ENCODE measurements at regions not wholly inside any gene's neighbourhood (a gene's known extent, or its start where the extent isn't known, plus 50 kb on each side); places are given as distances from the start of the nearest gene placed in this dataset.

DNA sequence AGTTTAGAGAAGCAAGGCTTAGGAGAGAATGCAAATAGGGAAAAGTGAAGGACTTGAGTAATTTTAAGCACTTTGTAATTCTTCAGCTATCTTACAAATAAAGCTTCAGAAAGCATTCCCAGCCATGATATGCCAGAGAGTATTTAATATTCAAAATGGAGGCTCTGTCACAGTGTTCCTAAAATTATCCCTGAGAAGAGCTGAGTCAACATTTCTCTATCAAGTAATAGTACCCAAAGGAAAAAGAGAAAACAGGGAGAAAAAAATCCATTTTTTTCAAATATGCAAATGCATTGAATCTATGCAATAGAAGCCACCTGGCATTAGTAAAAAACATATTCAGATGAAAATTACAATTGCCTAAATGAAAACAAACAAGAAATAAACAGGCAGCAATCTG is 392.6 kb upstream of the FAM174A start:
- Histone ChIP-seq H3K36me3 (replicated peaks in 1 of 2; ENCODE audit: control insufficient read depth in 1 of 2, insufficient read depth in 2 of 2, low read length in 1 of 2) (no peaks in the 10 kb centered on the region), H3K4me1 (ENCODE audit: control insufficient read depth in 1 of 2, insufficient read depth in 2 of 2, low read depth in 1 of 2, low read length in 1 of 2) (no peaks in the 10 kb centered on the region), H3K9me3 (no peaks in the 10 kb centered on the region), H3K27ac (ENCODE audit: low read depth in 2 of 2, low read length in 1 of 2) (no peak overlapping the region), H3K4me3 (ENCODE audit: low read depth in 2 of 2, low read length in 1 of 2) (no peak overlapping the region), H3K9me2 (no peaks in the 10 kb centered on the region), H2AFZ (ENCODE audit: low read depth) (no peak overlapping the region), H3K79me2 (ENCODE audit: insufficient read depth) (no peaks in the 10 kb centered on the region), H3K4me2 (no peak overlapping the region), H3K27me3 (ENCODE audit: insufficient read depth) (no peaks in the 10 kb centered on the region), H4K20me1 (ENCODE audit: insufficient read depth) (no peaks in the 10 kb centered on the region), H3K9ac (no peak overlapping the region), H3F3A (replicated peaks; ENCODE audit: insufficient read depth) (no peaks in the 10 kb centered on the region)
- ChIA-PET POLR2A (no interaction called here), CTCF (no interaction called here)
- no peak for DNase-seq
- no peak for TF ChIP-seq RXRA (IDR thresholded peaks at IDR 0.05; ENCODE audit: borderline replicate concordance, low read depth)
- no peak for TF ChIP-seq FOSL2 (IDR thresholded peaks at IDR 0.05; ENCODE audit: borderline replicate concordance, low read depth)
- TF ChIP-seq YY1 (IDR thresholded peaks at IDR 0.05; ENCODE audit: low read depth), result no peak
- no peak for TF ChIP-seq JUND (IDR thresholded peaks at IDR 0.05)
- TF ChIP-seq ELF1 (IDR thresholded peaks at IDR 0.05), result no peak
- no peak for TF ChIP-seq FOXM1 (IDR thresholded peaks at IDR 0.05; ENCODE audit: low read depth)
- no peak for TF ChIP-seq NFIC (IDR thresholded peaks at IDR 0.05; ENCODE audit: borderline replicate concordance)
- TF ChIP-seq, protein P1, sequence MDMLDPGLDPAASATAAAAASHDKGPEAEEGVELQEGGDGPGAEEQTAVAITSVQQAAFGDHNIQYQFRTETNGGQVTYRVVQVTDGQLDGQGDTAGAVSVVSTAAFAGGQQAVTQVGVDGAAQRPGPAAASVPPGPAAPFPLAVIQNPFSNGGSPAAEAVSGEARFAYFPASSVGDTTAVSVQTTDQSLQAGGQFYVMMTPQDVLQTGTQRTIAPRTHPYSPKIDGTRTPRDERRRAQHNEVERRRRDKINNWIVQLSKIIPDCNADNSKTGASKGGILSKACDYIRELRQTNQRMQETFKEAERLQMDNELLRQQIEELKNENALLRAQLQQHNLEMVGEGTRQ (IDR thresholded peaks at IDR 0.05; ENCODE audit: borderline replicate concordance, low read depth, low read length), result no peak
- no peak for TF ChIP-seq TAF1 (IDR thresholded peaks at IDR 0.05; ENCODE audit: borderline replicate concordance, low read depth, low read length)
- no peak for TF ChIP-seq MEF2A (IDR thresholded peaks at IDR 0.05; ENCODE audit: borderline replicate concordance, low read depth)
- TF ChIP-seq MXI1 (IDR thresholded peaks at IDR 0.05; ENCODE audit: low read depth, low read length), result no peak
- no peak for TF ChIP-seq TCF12 (IDR thresholded peaks at IDR 0.05)
- no peak for TF ChIP-seq NRF1 (IDR thresholded peaks at IDR 0.05; ENCODE audit: low read depth, low read length)
- TF ChIP-seq, protein P2, sequence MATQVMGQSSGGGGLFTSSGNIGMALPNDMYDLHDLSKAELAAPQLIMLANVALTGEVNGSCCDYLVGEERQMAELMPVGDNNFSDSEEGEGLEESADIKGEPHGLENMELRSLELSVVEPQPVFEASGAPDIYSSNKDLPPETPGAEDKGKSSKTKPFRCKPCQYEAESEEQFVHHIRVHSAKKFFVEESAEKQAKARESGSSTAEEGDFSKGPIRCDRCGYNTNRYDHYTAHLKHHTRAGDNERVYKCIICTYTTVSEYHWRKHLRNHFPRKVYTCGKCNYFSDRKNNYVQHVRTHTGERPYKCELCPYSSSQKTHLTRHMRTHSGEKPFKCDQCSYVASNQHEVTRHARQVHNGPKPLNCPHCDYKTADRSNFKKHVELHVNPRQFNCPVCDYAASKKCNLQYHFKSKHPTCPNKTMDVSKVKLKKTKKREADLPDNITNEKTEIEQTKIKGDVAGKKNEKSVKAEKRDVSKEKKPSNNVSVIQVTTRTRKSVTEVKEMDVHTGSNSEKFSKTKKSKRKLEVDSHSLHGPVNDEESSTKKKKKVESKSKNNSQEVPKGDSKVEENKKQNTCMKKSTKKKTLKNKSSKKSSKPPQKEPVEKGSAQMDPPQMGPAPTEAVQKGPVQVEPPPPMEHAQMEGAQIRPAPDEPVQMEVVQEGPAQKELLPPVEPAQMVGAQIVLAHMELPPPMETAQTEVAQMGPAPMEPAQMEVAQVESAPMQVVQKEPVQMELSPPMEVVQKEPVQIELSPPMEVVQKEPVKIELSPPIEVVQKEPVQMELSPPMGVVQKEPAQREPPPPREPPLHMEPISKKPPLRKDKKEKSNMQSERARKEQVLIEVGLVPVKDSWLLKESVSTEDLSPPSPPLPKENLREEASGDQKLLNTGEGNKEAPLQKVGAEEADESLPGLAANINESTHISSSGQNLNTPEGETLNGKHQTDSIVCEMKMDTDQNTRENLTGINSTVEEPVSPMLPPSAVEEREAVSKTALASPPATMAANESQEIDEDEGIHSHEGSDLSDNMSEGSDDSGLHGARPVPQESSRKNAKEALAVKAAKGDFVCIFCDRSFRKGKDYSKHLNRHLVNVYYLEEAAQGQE (IDR thresholded peaks at IDR 0.05; ENCODE audit: low read depth, low read length), result no peak
- TF ChIP-seq, protein P3, sequence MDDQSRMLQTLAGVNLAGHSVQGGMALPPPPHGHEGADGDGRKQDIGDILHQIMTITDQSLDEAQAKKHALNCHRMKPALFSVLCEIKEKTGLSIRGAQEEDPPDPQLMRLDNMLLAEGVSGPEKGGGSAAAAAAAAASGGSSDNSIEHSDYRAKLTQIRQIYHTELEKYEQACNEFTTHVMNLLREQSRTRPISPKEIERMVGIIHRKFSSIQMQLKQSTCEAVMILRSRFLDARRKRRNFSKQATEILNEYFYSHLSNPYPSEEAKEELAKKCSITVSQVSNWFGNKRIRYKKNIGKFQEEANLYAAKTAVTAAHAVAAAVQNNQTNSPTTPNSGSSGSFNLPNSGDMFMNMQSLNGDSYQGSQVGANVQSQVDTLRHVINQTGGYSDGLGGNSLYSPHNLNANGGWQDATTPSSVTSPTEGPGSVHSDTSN (IDR thresholded peaks at IDR 0.05), result no peak

DNA sequence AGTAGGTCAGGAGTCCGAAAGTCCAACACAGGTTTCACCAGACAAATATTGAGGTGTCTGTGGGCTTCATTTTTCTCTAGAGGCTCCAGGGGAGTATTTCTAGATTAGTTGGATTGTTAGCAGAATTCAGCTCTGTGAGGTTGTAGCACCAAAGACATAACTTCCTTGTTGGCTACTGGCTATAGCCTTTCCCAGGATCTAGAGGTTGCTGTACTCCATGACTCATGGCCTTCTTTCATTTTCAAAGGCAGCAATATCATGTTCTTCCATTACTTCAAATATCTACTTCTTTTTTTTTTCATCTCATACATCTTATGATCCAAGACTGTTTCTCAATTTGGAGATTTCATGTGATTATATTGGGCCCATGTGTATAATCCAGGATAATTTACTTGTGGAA is 404.0 kb upstream of the FAM174A start:
- WGBS (ENCODE audit: low lambda C conversion rate), result 7% methylated on average over 1 of the region's 1 CpG
- H3K9me2 ChIP-seq, result no peaks in the 10 kb centered on the region
- CTCF ChIA-PET, result no interaction called here
- no peak overlapping the region for H3K27ac ChIP-seq (ENCODE audit: low read depth in 2 of 2, low read length in 1 of 2)
- no peak overlapping the region for H3K4me3 ChIP-seq (ENCODE audit: low read depth in 2 of 2, low read length in 1 of 2)
- H3F3A ChIP-seq (replicated peaks; ENCODE audit: insufficient read depth), result no peaks in the 10 kb centered on the region
- no peaks in the 10 kb centered on the region for H3K27me3 ChIP-seq (ENCODE audit: insufficient read depth)
- POLR2A ChIA-PET, result no interaction called here
- no peak overlapping the region for H2AFZ ChIP-seq (ENCODE audit: low read depth)
- H3K9me3 ChIP-seq, result no peaks in the 10 kb centered on the region
- H3K79me2 ChIP-seq (ENCODE audit: insufficient read depth), result no peaks in the 10 kb centered on the region
- no peak for TF ChIP-seq EZH2phosphoT487 (IDR thresholded peaks at IDR 0.05; ENCODE audit: borderline replicate concordance, low read depth)
- TF ChIP-seq YY1 (IDR thresholded peaks at IDR 0.05; ENCODE audit: low read depth), result no peak
- no peak for TF ChIP-seq JUND (IDR thresholded peaks at IDR 0.05)
- no peaks in the 10 kb centered on the region for H3K36me3 ChIP-seq (replicated peaks in 1 of 2; ENCODE audit: control insufficient read depth in 1 of 2, insufficient read depth in 2 of 2, low read length in 1 of 2)
- H3K4me2 ChIP-seq, result no peak overlapping the region
- no peaks in the 10 kb centered on the region for H3K4me1 ChIP-seq (ENCODE audit: control insufficient read depth in 1 of 2, insufficient read depth in 2 of 2, low read depth in 1 of 2, low read length in 1 of 2)
- no peak overlapping the region for H3K9ac ChIP-seq
- no peak for DNase-seq
- H4K20me1 ChIP-seq (ENCODE audit: insufficient read depth), result no peaks in the 10 kb centered on the region

All from SK-N-SH (cell line).